Body of pancreas (tissue), 4 donors: ENCODE measurements at regions not wholly inside any gene's neighbourhood (a gene's known extent, or its start where the extent isn't known, plus 50 kb on each side); places are given as distances from the start of the nearest gene placed in this dataset.

ENCODE experiments used
- POLR2A ChIP-seq, 3 donors: fragments of 450-650 bp; IDR thresholded peaks; one replicate each; pipeline ENCODE4 v1.6.1; 2016; ENCODE audit warnings: antibody characterized with exemption in 3 of 3, mild to moderate bottlenecking in 2 of 3
- TF ChIP-seq, protein P1 (sequence below), 7 experiments: fragments of 450-650 bp in 4 of 7; fragments of 200-600 bp in 3 of 7; sonication (generic) in 3 of 7; IDR thresholded peaks; one replicate each; pipeline ENCODE4 v1.5.1; 2016 to 2019; ENCODE audit warnings: antibody characterized with exemption in 7 of 7

DNA sequence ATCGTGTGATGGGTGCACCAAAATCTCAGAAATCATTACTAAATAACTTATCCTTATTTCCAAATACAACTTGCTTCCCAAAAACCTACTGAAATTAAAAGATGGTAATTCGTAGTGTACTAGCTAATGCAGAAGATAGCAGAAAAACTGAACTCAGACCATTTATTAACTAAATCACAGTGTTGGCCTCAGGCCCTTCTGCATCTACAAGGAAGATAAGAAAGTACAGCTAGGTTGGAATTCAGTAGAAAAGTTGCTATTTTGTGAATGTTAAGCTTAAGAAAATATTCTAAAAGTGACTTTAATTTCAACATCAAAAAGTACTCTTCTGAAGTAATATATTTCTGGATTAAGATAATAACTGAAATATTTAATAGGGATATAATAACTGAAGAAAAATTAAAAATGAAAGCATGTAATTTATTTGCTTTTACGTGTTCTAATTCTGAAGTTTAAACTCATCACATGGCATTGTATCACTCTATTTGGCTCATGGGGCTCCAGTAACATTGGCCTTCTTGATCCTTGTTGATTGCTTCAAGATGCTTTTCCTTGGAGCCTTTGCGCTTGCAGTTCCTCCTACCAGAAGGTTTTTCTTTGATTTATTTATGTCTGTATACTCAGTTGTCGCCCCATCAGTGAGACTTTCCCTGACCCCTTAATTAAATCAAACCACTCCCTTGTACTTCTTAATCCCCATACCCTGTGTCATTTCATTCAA, 847.9 kb upstream of the ANO3 start:
- TF ChIP-seq POLR2A (IDR thresholded peaks at IDR 0.05), result no peak
- TF ChIP-seq, protein P1, sequence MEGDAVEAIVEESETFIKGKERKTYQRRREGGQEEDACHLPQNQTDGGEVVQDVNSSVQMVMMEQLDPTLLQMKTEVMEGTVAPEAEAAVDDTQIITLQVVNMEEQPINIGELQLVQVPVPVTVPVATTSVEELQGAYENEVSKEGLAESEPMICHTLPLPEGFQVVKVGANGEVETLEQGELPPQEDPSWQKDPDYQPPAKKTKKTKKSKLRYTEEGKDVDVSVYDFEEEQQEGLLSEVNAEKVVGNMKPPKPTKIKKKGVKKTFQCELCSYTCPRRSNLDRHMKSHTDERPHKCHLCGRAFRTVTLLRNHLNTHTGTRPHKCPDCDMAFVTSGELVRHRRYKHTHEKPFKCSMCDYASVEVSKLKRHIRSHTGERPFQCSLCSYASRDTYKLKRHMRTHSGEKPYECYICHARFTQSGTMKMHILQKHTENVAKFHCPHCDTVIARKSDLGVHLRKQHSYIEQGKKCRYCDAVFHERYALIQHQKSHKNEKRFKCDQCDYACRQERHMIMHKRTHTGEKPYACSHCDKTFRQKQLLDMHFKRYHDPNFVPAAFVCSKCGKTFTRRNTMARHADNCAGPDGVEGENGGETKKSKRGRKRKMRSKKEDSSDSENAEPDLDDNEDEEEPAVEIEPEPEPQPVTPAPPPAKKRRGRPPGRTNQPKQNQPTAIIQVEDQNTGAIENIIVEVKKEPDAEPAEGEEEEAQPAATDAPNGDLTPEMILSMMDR (IDR thresholded peaks at IDR 0.05), result no peak
